ENCODE measurements at regions not wholly inside any gene's neighbourhood (a gene's known extent, or its start where the extent isn't known, plus 50 kb on each side); places are given as distances from the start of the nearest gene placed in this dataset.
"Not testable (repeated sequence)": the region's sequence is repeated elsewhere in the genome, so short reads cannot be mapped to it uniquely, and the experiment has no call there.

DNA sequence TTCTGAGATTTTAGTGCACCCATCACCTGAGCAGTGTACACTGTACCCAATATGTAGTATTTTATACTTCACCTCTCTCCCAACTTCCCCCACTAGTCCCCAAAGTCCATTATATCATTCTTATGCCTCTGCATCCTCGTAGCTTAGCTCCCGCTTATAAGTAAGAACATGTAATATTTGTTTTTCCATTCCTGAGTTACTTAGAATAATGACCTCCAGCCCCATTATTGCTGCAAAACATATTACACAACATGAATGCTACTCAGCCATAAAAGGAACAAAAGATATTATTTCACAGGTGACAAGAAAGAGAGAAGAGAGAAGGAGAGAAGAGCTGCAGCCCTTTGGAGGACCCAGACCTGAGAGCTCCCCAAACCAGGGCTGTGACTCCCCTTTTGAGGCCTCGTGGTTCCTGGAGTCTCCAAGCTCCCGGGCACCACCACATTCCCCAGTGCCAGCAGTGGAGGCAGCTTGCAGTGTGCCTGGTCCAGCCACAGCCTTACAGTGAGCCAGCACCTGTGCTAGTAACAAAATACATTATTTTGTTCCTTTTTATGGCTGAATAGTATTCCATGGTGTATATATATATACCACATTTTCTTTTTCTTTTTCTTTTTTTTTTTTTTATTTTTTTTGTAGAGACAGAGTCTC, 194.5 kb upstream of the DAB2 start:
- H3K4me3 ChIP-seq (ENCODE audit: control insufficient read depth in 1 of 2, extremely low read depth in 1 of 2, low read length in 1 of 2): no peak overlapping the region
- H3K36me3 Mint-ChIP-seq: no peaks in the 10 kb centered on the region
- no peaks in the 10 kb centered on the region for H3K4me1 Mint-ChIP-seq
- ChIA-PET CTCF (interaction anchor here (0.6 to 0.7 kb wide), 2 partner anchors 1219 to 1288 kb away, joined by 3 to 6 read pairs; no protein-coding TSS in a partner anchor), POLR2A (no interaction called here)
- no peaks in the 10 kb centered on the region for H3K4me1 ChIP-seq (ENCODE audit: control insufficient read depth in 1 of 2, extremely low read depth in 1 of 2, insufficient read depth in 2 of 2, low read length in 2 of 2)
- H3K27me3 ChIP-seq (replicated peaks in 1 of 2; ENCODE audit: control insufficient read depth in 2 of 2, extremely low read depth in 1 of 2, insufficient read depth in 2 of 2, low read length in 1 of 2): peaks cover 0 to 8% of the 10 kb centered on the region in 2 experiments
- H3K9me3 Mint-ChIP-seq: no peaks in the 10 kb centered on the region
- no peak for ATAC-seq (replicated peaks in 1 of 4)
- no peaks in the 10 kb centered on the region for H3K36me3 ChIP-seq (ENCODE audit: control insufficient read depth in 2 of 2, extremely low read depth in 1 of 2, insufficient read depth in 1 of 2, low read length in 1 of 2)
- no peak overlapping the region for H3K4me3 Mint-ChIP-seq
- peaks cover 0 to 10% of the 10 kb centered on the region in 2 donors for H3K27me3 Mint-ChIP-seq
- no peak for DNase-seq
- H3K27ac Mint-ChIP-seq: no peak overlapping the region
- H3K27ac ChIP-seq (ENCODE audit: low read length): no peak overlapping the region
- no CpG with 5 or more reads among the region's 4 CpGs for WGBS (ENCODE audit: insufficient coverage)
- no peaks in the 10 kb centered on the region for H3K9me3 ChIP-seq

DNA sequence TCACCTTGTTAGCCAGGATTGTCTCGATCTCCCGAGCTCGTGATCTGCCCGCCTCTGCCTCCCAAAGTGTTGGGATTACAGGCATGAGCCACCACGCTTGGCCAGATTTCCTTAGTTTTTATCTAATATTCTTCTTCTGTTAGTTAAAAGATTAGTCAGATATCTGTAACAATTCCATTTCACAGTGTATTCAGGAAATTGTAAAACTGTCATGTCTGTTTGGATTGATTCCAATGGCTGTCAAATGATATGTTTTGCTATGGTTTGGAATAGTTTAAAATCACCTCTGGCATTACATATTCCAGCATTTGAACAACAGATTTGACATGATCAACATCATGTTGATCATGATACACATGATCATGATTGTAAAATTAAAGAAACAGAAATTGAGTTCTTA, 193.6 kb upstream of the DAB2 start:
- Histone ChIP-seq H3K4me1 (ENCODE audit: control insufficient read depth in 1 of 2, extremely low read depth in 1 of 2, insufficient read depth in 2 of 2, low read length in 2 of 2) (no peaks in the 10 kb centered on the region), H3K36me3 (ENCODE audit: control insufficient read depth in 2 of 2, extremely low read depth in 1 of 2, insufficient read depth in 1 of 2, low read length in 1 of 2) (no peaks in the 10 kb centered on the region), H3K27me3 (replicated peaks in 1 of 2; ENCODE audit: control insufficient read depth in 2 of 2, extremely low read depth in 1 of 2, insufficient read depth in 2 of 2, low read length in 1 of 2) (peaks cover 0 to 6% of the 10 kb centered on the region in 2 experiments), H3K27ac (ENCODE audit: low read length) (no peak overlapping the region), H3K4me3 (ENCODE audit: control insufficient read depth in 1 of 2, extremely low read depth in 1 of 2, low read length in 1 of 2) (no peak overlapping the region), H3K9me3 (no peaks in the 10 kb centered on the region)
- ChIA-PET CTCF (no interaction called here), POLR2A (no interaction called here)
- peaks cover 0 to 10% of the 10 kb centered on the region in 2 donors for H3K27me3 Mint-ChIP-seq
- H3K4me3 Mint-ChIP-seq: no peak overlapping the region
- no peaks in the 10 kb centered on the region for H3K4me1 Mint-ChIP-seq
- DNase-seq (no peak), ATAC-seq (replicated peaks in 1 of 4) (no peak)
- no peaks in the 10 kb centered on the region for H3K36me3 Mint-ChIP-seq
- H3K9me3 Mint-ChIP-seq: no peaks in the 10 kb centered on the region
- WGBS (ENCODE audit: insufficient coverage): no CpG with 5 or more reads among the region's 5 CpGs
- H3K27ac Mint-ChIP-seq: no peak overlapping the region

DNA sequence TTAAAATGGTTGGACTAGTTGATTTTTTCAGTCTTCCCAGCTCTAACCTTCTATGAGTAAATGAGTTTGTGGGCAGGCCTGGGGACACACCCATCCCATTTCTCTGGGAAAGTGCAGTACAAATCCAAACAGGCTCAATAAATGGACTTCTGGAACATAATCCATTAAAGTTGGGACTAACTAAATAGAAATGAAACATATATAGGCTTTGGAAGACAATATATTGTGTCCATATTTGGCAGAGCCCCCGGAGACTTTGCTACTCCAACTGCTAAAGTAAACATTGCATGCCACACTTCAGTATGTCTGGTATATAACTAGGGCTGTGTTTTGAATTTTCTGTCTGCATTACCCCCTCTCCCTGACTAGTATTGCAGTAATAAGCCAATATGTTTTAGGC, 191.4 kb upstream of the DAB2 start:
- H3K4me3 Mint-ChIP-seq: no peak overlapping the region

DNA sequence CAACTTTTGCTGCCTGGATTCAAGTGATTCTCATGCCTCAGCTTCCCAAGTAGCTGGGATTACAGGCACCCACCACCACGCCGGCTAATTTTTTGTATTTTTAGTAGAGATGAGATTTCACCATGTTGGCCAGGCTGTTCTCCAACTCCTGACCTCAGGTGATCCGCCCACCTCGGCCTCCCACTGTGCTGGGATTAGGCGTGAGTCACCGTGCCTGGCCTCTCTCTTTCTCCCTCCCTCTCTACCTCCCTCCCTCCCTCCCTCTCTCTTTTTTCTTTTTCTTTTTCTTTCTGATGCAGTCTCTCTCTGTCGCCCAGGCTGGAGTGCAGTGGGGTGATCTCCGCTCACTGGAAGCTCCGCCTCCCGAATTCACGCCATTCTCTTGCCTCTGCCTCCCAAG, 186.3 kb upstream of the DAB2 start:
- POLR2A ChIA-PET, CTCF ChIA-PET: not testable (repeated sequence)

More for the DNA sequence above, 191.4 kb upstream of the DAB2 start:
- Mint-ChIP-seq H3K27ac (no peak overlapping the region), H3K27me3 (peaks cover 3 to 16% of the 10 kb centered on the region in 2 donors), H3K36me3 (no peaks in the 10 kb centered on the region), H3K4me1 (no peaks in the 10 kb centered on the region), H3K9me3 (no peaks in the 10 kb centered on the region)
- DNase-seq (no peak), ATAC-seq (replicated peaks in 1 of 4) (no peak)
- Histone ChIP-seq H3K27ac (ENCODE audit: low read length) (no peak overlapping the region), H3K9me3 (no peaks in the 10 kb centered on the region), H3K36me3 (ENCODE audit: control insufficient read depth in 2 of 2, extremely low read depth in 1 of 2, insufficient read depth in 1 of 2, low read length in 1 of 2) (no peaks in the 10 kb centered on the region), H3K27me3 (replicated peaks in 1 of 2; ENCODE audit: control insufficient read depth in 2 of 2, extremely low read depth in 1 of 2, insufficient read depth in 2 of 2, low read length in 1 of 2) (no peaks in the 10 kb centered on the region), H3K4me3 (ENCODE audit: control insufficient read depth in 1 of 2, extremely low read depth in 1 of 2, low read length in 1 of 2) (no peak overlapping the region), H3K4me1 (ENCODE audit: control insufficient read depth in 1 of 2, extremely low read depth in 1 of 2, insufficient read depth in 2 of 2, low read length in 2 of 2) (no peaks in the 10 kb centered on the region)
- no CpG with 5 or more reads among the region's 1 CpG for WGBS (ENCODE audit: insufficient coverage)
- CTCF ChIA-PET: no interaction called here
- POLR2A ChIA-PET: no interaction called here

DNA sequence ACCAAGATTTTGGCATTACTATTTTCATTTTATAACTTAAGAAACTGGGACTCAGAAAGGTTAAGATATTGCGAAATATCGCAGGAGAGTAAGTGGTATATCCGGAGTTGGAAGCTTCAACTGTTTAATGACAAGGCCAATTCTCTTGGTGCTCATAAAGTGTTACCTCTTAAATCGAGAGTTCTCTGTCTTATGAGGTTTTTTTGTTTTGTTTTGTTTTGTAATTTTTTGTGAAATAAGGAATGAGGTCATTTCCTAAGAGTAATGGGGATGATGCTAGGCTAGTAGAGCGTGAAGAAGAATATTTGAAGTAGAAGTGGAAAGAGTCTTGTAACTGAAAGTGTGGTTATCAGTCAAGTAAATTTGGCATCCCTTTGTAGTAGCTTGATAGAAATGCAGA, 183.2 kb upstream of the DAB2 start:
- H3K36me3 ChIP-seq (ENCODE audit: control insufficient read depth in 2 of 2, extremely low read depth in 1 of 2, insufficient read depth in 1 of 2, low read length in 1 of 2): no peaks in the 10 kb centered on the region
- H3K27me3 ChIP-seq (replicated peaks in 1 of 2; ENCODE audit: control insufficient read depth in 2 of 2, extremely low read depth in 1 of 2, insufficient read depth in 2 of 2, low read length in 1 of 2): peaks cover 0 to under 1% of the 10 kb centered on the region in 2 experiments
- no peak overlapping the region for H3K27ac ChIP-seq (ENCODE audit: low read length)
- DNase-seq (no peak), ATAC-seq (replicated peaks in 1 of 4) (no peak)
- H3K9me3 Mint-ChIP-seq: no peaks in the 10 kb centered on the region
- POLR2A ChIA-PET: no interaction called here
- H3K9me3 ChIP-seq: no peaks in the 10 kb centered on the region
- CTCF ChIA-PET: no interaction called here
- no peaks in the 10 kb centered on the region for H3K4me1 Mint-ChIP-seq
- no peaks in the 10 kb centered on the region for H3K4me1 ChIP-seq (ENCODE audit: control insufficient read depth in 1 of 2, extremely low read depth in 1 of 2, insufficient read depth in 2 of 2, low read length in 2 of 2)
- WGBS (ENCODE audit: insufficient coverage): 88% methylated on average over 4 of the region's 5 CpGs
- peaks cover 6 to 26% of the 10 kb centered on the region in 2 donors for H3K27me3 Mint-ChIP-seq
- H3K36me3 Mint-ChIP-seq: no peaks in the 10 kb centered on the region
- no peak overlapping the region for H3K4me3 Mint-ChIP-seq
- H3K27ac Mint-ChIP-seq: no peak overlapping the region
- H3K4me3 ChIP-seq (ENCODE audit: control insufficient read depth in 1 of 2, extremely low read depth in 1 of 2, low read length in 1 of 2): no peak overlapping the region

More for the DNA sequence above, 186.3 kb upstream of the DAB2 start:
- H3K27ac Mint-ChIP-seq; H3K4me1 Mint-ChIP-seq; H3K4me3 ChIP-seq (ENCODE audit: control insufficient read depth in 1 of 2, extremely low read depth in 1 of 2, low read length in 1 of 2); H3K36me3 ChIP-seq (ENCODE audit: control insufficient read depth in 2 of 2, extremely low read depth in 1 of 2, insufficient read depth in 1 of 2, low read length in 1 of 2); H3K4me3 Mint-ChIP-seq; H3K27ac ChIP-seq (ENCODE audit: low read length); H3K27me3 ChIP-seq (replicated peaks in 1 of 2; ENCODE audit: control insufficient read depth in 2 of 2, extremely low read depth in 1 of 2, insufficient read depth in 2 of 2, low read length in 1 of 2); DNase-seq; H3K9me3 Mint-ChIP-seq; H3K9me3 ChIP-seq; ATAC-seq (replicated peaks in 1 of 4); H3K36me3 Mint-ChIP-seq; H3K4me1 ChIP-seq (ENCODE audit: control insufficient read depth in 1 of 2, extremely low read depth in 1 of 2, insufficient read depth in 2 of 2, low read length in 2 of 2): not testable (repeated sequence)
- peaks cover 6 to 18% of the 10 kb centered on the region in 2 donors for H3K27me3 Mint-ChIP-seq
- WGBS (ENCODE audit: insufficient coverage): 93% methylated on average over 3 of the region's 11 CpGs

DNA sequence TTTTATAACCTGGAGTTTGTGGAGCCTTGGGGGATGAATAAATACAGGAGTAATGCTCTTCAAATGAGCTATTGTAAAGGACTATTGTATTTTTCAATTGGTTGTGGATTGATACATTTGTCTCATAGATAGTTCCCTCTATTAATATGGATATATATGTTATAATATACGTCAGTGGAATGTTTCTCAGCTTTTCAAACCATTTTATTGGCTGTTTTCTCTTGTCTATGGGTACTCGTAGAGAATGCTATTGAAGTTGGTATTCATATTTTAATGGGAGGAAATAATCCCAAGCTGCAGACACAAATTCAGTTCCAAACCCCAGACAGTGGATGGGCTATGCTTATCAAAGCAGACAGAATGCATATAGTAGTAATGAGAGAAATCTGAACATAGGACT, 181.8 kb upstream of the DAB2 start:
- Histone ChIP-seq H3K9me3 (no peaks in the 10 kb centered on the region), H3K27me3 (replicated peaks in 1 of 2; ENCODE audit: control insufficient read depth in 2 of 2, extremely low read depth in 1 of 2, insufficient read depth in 2 of 2, low read length in 1 of 2) (peaks cover 0 to 4% of the 10 kb centered on the region in 2 experiments), H3K4me3 (ENCODE audit: control insufficient read depth in 1 of 2, extremely low read depth in 1 of 2, low read length in 1 of 2) (no peak overlapping the region), H3K4me1 (ENCODE audit: control insufficient read depth in 1 of 2, extremely low read depth in 1 of 2, insufficient read depth in 2 of 2, low read length in 2 of 2) (no peaks in the 10 kb centered on the region), H3K36me3 (ENCODE audit: control insufficient read depth in 2 of 2, extremely low read depth in 1 of 2, insufficient read depth in 1 of 2, low read length in 1 of 2) (no peaks in the 10 kb centered on the region), H3K27ac (ENCODE audit: low read length) (no peak overlapping the region)
- peaks cover 11 to 28% of the 10 kb centered on the region in 2 donors for H3K27me3 Mint-ChIP-seq
- no peak for ATAC-seq (replicated peaks in 1 of 4)
- no peaks in the 10 kb centered on the region for H3K4me1 Mint-ChIP-seq
- WGBS (ENCODE audit: insufficient coverage): no CpG with 5 or more reads among the region's 2 CpGs
- H3K4me3 Mint-ChIP-seq: no peak overlapping the region
- ChIA-PET CTCF (interaction anchor here in 1 of 2 donors (0.7 to 1.1 kb wide), 2 partner anchors 30 to 1129 kb away, joined by 4 to 5 read pairs; no protein-coding TSS in a partner anchor), POLR2A (no interaction called here)
- DNase-seq: no peak
- no peaks in the 10 kb centered on the region for H3K9me3 Mint-ChIP-seq
- no peak overlapping the region for H3K27ac Mint-ChIP-seq
- H3K36me3 Mint-ChIP-seq: no peaks in the 10 kb centered on the region

Data from T-cell (primary cell).